B cell (primary cell): ENCODE measurements at regions not wholly inside any gene's neighbourhood (a gene's known extent, or its start where the extent isn't known, plus 50 kb on each side); places are given as distances from the start of the nearest gene placed in this dataset.

Experiments
- ATAC-seq: fragments of 200-7000 bp; cut with Tn5 transposase; one replicate; pipeline ENCODE4 v1.10.0; 2021; ENCODE audit warnings: low read depth, mild to moderate bottlenecking, moderate number of reproducible peaks, moderate library complexity
- CTCF ChIA-PET: fragments of 350-600 bp; sonication (Branson Sonifier 250); formaldehyde crosslinking; loops from one replicate; lab custom pipeline; 2021; ENCODE audit warnings: antibody characterized with exemption, inconsistent platforms; lab: Charles Lee
- POLR2A ChIA-PET: fragments of 350-600 bp; sonication (Branson Sonifier 250); formaldehyde crosslinking; loops from one replicate; lab custom pipeline; 2021; ENCODE audit warnings: antibody characterized with exemption; lab: Charles Lee
- DNase-seq: peaks from one replicate; pipeline ENCODE4 v3.0.0; 2013
- H2AFZ ChIP-seq: 2 replicates; pipeline ENCODE4 v1.6.1; 2012; ENCODE audit warnings: mild to moderate bottlenecking, low read depth, low read length; ENCODE audit not compliant: insufficient read depth, poor library complexity, severe bottlenecking
- H3K27ac ChIP-seq, 2 donors: 1 replicate in 1 of 2; 2 replicates in 1 of 2; pipeline ENCODE4 v1.5.1; 2012 to 2013; ENCODE audit warnings: low read length in 2 of 2, mild to moderate bottlenecking in 2 of 2, moderate library complexity in 1 of 2
- H3K27me3 ChIP-seq, 4 experiments: fragments of 200-600 bp in 1 of 4; sonication (generic) in 1 of 4; replicated peaks in 1 of 4; 1 replicate in 2 of 4; 2 replicates in 2 of 4; pipeline versions ENCODE4 v1.6.1 to v1.7.0; 2013 to 2016; ENCODE audit warnings: low read length in 3 of 4, mild to moderate bottlenecking in 2 of 4, mixed read lengths in 1 of 4, moderate library complexity in 1 of 4; ENCODE audit not compliant: insufficient read depth in 4 of 4, control insufficient read depth in 3 of 4; ENCODE audit errors: control extremely low read depth in 1 of 4
- H3K36me3 ChIP-seq, 2 experiments: replicated peaks in 1 of 2; 1 replicate in 1 of 2; 2 replicates in 1 of 2; pipeline versions ENCODE4 v1.6.1 to v1.7.1; 2013; ENCODE audit warnings: low read length in 1 of 2; ENCODE audit not compliant: insufficient read depth in 2 of 2, control insufficient read depth in 1 of 2; ENCODE audit errors: control extremely low read depth in 1 of 2, extremely low read depth in 1 of 2
- H3K4me1 ChIP-seq, 2 donors: fragments of 200-600 bp in 1 of 2; sonication (generic) in 1 of 2; 1 replicate in 1 of 2; 2 replicates in 1 of 2; pipeline versions ENCODE4 v1.5.1 to v1.6.1; 2013 to 2017; ENCODE audit warnings: low read length in 2 of 2; ENCODE audit not compliant: control insufficient read depth in 2 of 2, insufficient read depth in 2 of 2
- H3K4me2 ChIP-seq: replicated peaks from 2 replicates; pipeline ENCODE3; 2012; ENCODE audit warnings: mild to moderate bottlenecking, low read depth, low read length; ENCODE audit not compliant: poor library complexity, severe bottlenecking
- H3K4me3 ChIP-seq, 5 experiments: fragments of 200-600 bp in 1 of 5; sonication (generic) in 1 of 5; 1 replicate in 3 of 5; 2 replicates in 2 of 5; pipeline versions ENCODE4 v1.5.1 to v1.7.0; 2011 to 2016; ENCODE audit warnings: low read length in 4 of 5, mild to moderate bottlenecking in 4 of 5, low read depth in 2 of 5, control low read depth in 1 of 5, moderate library complexity in 1 of 5; ENCODE audit not compliant: insufficient read depth in 1 of 5; ENCODE audit errors: control extremely low read depth in 1 of 5, extremely low read depth in 1 of 5
- H3K79me2 ChIP-seq: fragments of 200-600 bp; sonication (generic); one replicate; pipeline ENCODE4 v1.6.0; 2016; ENCODE audit warnings: low read length; ENCODE audit not compliant: control insufficient read depth, insufficient read depth
- H3K9ac ChIP-seq: fragments of 200-600 bp; sonication (generic); 2 replicates; pipeline ENCODE4 v1.6.1; 2017; ENCODE audit warnings: mild to moderate bottlenecking, low read length, moderate library complexity
- H3K9me3 ChIP-seq, 3 donors: one replicate each; pipeline versions ENCODE4 v1.6.1 to v1.7.1; 2013; ENCODE audit warnings: low read length in 2 of 3; ENCODE audit not compliant: control insufficient read depth in 2 of 3, insufficient read depth in 1 of 3; ENCODE audit errors: control extremely low read depth in 1 of 3
- H4K20me1 ChIP-seq: 2 replicates; pipeline ENCODE4 v1.6.0; 2012; ENCODE audit warnings: mild to moderate bottlenecking, low read length; ENCODE audit not compliant: insufficient read depth, control insufficient read depth, poor library complexity, severe bottlenecking
- H3K27ac Mint-ChIP-seq: one replicate; pipeline ENCODE4 v1.8.0; 2021; ENCODE audit warnings: mixed read lengths
- H3K27me3 Mint-ChIP-seq: one replicate; pipeline ENCODE4 v1.8.0; 2021; ENCODE audit warnings: mixed read lengths
- H3K4me1 Mint-ChIP-seq: one replicate; pipeline ENCODE4 v1.8.0; 2021; ENCODE audit warnings: mixed read lengths
- H3K4me3 Mint-ChIP-seq: one replicate; pipeline ENCODE4 v1.8.0; 2021; ENCODE audit warnings: mixed read lengths
- H3K9me3 Mint-ChIP-seq: one replicate; pipeline ENCODE4 v1.8.0; 2022; ENCODE audit warnings: mixed read lengths; ENCODE audit not compliant: insufficient read depth
- CTCF ChIP-seq: fragments of 200-600 bp; IDR thresholded peaks from one replicate; pipeline ENCODE4 v1.8.0; 2022; ENCODE audit warnings: antibody characterized with exemption, mild to moderate bottlenecking
- EZH2 ChIP-seq: IDR thresholded peaks from 2 replicates; pipeline ENCODE4 v1.6.1; 2012; ENCODE audit warnings: borderline replicate concordance, low read depth, mild to moderate bottlenecking, moderate library complexity, low read length; ENCODE audit not compliant: insufficient read depth, poor library complexity, severe bottlenecking
- WGBS: methylation state at CpG from one replicate; pipeline ENCODE4 v1.1.5; 2013; ENCODE audit warnings: missing lambda C conversion rate; ENCODE audit not compliant: insufficient coverage; 5-methylcytosine and 5-hydroxymethylcytosine counted together
- intact Hi-C: fragments of 100-400 bp; cut with micrococcal nuclease; formaldehyde crosslinking; loops from one replicate; pipeline ENCODE4 v1.10.0; 2022

- H3K79me2 ChIP-seq, result no peaks in the 10 kb centered on the region
- H3K27me3 ChIP-seq, result no peaks in the 10 kb centered on the region
- no peak overlapping the region for H3K4me2 ChIP-seq
- DNase-seq (no peak), ATAC-seq (no peak)
- no peaks in the 10 kb centered on the region for H3K27me3 Mint-ChIP-seq
- H3K4me3 ChIP-seq, result no peak overlapping the region
- no peaks in the 10 kb centered on the region for H3K4me1 ChIP-seq
- ChIA-PET POLR2A (no interaction called here), CTCF (no interaction called here)
- H3K4me3 Mint-ChIP-seq, result no peak overlapping the region
- intact Hi-C loops, result no loop called here
- peaks cover 0 to 99% (median 0%) of the 10 kb centered on the region in 3 donors for H3K9me3 ChIP-seq
- peaks cover 2% of the 10 kb centered on the region for H3K9me3 Mint-ChIP-seq
- no peaks in the 10 kb centered on the region for H3K36me3 ChIP-seq
- no peaks in the 10 kb centered on the region for H3K4me1 Mint-ChIP-seq
- TF ChIP-seq CTCF (no peak), EZH2 (no peak)
- 69% methylated on average over 16 of the region's 16 CpGs for WGBS
- no peak overlapping the region for H3K27ac ChIP-seq
- no peak overlapping the region for H2AFZ ChIP-seq
- H3K9ac ChIP-seq, result no peak overlapping the region
- no peaks in the 10 kb centered on the region for H4K20me1 ChIP-seq
- no peak overlapping the region for H3K27ac Mint-ChIP-seq
These were observed 356.8 kb downstream of the ALG10 start for GRCh38 chr12:34379142-34379541.

- DNase-seq, result no peak
- no peak overlapping the region for H2AFZ ChIP-seq
- POLR2A ChIA-PET, result no interaction called here
- 82% methylated on average over 12 of the region's 13 CpGs for WGBS
- H3K36me3 ChIP-seq, result no peaks in the 10 kb centered on the region
- CTCF ChIA-PET, result no interaction called here
- H3K4me3 ChIP-seq, result no peak overlapping the region
- no peak overlapping the region for H3K4me3 Mint-ChIP-seq
- H3K27me3 Mint-ChIP-seq, result no peaks in the 10 kb centered on the region
- no peak overlapping the region for H3K27ac ChIP-seq
- TF ChIP-seq EZH2, result no peak
- no peak for TF ChIP-seq CTCF
- no peaks in the 10 kb centered on the region for H3K4me1 Mint-ChIP-seq
- no peaks in the 10 kb centered on the region for H4K20me1 ChIP-seq
- no peak overlapping the region for H3K9ac ChIP-seq
- intact Hi-C loops, result no loop called here
- peaks cover 0 to 2% (median 0%) of the 10 kb centered on the region in 4 experiments for H3K27me3 ChIP-seq
- no peak overlapping the region for H3K4me2 ChIP-seq
- ATAC-seq, result no peak
- peaks cover 0 to 100% (median 8%) of the 10 kb centered on the region in 3 donors for H3K9me3 ChIP-seq
- peaks cover 2% of the 10 kb centered on the region for H3K9me3 Mint-ChIP-seq
- H3K79me2 ChIP-seq, result no peaks in the 10 kb centered on the region
- no peak overlapping the region for H3K27ac Mint-ChIP-seq
- no peaks in the 10 kb centered on the region for H3K4me1 ChIP-seq
These were observed 362.4 kb downstream of the ALG10 start for GRCh38 chr12:34384693-34385092.
